HK-2 (cell line): ENCODE measurements at regions not wholly inside any gene's neighbourhood (a gene's known extent, or its start where the extent isn't known, plus 50 kb on each side); places are given as distances from the start of the nearest gene placed in this dataset.

Experiments used
- DNase-seq: peaks from one replicate; pipeline ENCODE4 v3.0.0-alpha.2; 2018; ENCODE audit not compliant: unreplicated experiment

DNA sequence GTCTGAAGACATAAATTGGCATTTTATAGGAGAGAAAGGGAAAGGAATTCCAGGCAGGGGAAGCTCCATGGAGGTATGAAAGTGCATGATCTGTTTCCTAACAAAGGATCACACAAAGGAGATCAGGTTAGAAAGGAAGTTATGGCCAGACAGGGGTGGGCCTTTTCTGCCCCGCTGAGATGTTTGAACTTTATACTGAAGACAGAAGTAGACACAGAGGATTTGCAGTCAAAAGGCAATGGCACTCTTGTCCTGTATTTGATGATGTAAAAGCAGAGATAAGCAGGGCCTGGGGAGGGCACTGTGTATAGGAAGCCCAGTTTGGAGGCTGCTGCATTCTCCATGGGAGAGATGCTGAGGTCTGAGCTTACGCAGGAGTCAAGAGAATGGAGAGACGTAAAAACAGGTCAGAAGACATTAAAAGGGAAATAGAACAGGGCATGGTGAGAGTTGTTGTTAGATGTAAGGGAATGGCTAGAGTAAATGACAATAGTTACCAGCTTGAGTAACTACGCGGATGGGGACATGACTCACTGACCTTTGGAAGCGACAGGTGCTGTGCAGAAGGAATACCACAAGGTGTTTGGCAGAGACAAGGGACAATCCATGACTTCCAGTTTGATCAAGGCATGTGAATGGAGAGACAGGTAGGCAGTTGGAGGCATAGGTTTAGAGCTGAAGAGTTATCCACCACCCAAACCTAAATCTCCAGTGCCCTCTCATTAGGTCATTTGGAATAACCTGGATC, 190.6 kb upstream of the SASH1 start:
- no peak for DNase-seq

DNA sequence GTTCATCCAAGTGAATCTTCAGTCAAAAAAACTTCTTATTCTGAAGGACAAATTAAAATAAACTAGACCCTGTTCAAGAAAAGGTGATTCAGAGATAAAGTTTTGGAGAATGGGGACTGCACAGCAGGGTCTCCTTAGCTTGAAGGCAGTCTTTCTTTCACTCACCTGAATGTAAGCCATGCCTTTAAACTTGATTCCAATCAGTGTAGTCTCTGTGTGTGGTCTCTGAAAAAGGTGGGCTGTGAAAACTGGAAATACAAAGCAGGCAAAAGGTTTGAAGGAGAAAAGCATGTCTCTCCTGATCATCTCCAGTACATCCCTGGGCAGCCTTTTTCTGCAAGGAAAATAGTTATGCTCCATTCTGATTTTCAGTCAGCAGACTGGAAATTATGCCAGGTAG, 188.0 kb upstream of the SASH1 start:
- no peak for DNase-seq

DNA sequence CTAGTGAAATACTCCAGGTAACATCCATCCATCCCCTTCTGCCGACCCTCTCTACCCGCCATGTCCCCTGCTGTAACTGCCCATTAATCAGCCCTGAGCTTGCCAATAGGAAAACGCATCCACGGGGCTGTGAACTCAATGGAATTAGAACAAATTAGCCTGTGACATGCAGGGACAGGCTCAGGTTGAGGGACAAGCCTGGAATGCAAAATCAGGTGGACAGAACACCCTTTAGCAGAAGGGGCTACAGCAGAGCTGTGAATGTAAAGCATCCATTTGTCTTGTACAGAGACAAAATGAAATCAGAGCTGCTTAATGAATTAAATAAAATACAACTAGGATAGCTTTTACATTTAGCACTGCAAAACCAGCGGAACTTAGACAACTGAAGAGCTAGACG, 187.3 kb upstream of the SASH1 start:
- no peak for DNase-seq

DNA sequence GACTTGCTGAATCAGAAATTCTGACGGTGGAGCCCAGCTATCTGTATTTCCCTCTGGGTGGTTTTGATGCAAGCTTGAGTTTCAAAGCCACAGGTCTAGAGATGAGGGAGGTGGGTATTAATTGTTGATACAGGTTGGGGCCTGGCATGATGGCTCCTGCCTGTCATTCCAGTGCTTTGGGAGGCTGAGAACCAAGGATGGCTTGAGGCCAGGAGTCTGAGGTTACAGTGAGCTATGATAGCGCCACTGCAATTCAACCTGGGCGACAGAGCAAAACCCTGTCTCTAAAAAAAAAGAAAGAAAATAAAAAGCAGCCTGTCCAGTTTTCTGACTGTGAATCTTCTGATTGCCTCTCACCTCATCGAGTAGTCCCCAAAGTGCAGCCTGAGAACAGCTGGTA, 184.8 kb upstream of the SASH1 start:
- no peak for DNase-seq

- no peak for DNase-seq
Observed at GRCh38 chr6:148164645-148165044, 178.0 kb upstream of the SASH1 start.

DNA sequence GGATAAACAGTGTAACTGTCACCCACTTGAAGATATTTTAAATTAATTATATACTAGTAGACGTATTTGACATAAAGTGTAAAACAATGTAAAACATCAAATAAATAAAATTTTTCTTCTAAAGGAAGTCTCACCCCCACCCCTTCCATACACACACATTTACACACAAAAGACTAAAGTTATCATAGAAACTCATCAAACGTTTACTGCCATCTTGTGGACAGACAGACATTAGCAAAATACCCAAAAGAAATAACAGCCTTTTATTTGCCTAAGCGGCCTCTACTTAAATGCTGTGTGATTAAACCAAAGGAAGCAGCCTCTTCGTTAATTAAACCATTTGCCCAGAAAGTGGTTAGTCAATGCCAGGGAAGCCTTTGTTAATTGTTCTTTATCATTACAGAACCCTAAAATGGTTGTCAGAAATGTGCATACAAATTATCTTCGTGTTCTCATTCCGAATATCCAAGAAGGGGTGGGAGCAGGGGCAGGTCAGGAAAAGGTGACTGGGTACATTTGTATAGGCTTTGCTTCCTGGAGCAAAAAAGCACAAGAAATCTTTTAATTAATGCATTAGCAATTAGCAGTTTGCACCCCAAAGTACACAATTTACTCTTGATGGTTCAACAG, 176.2 kb upstream of the SASH1 start:
- no peak for DNase-seq

- DNase-seq = no peak
Observed at GRCh38 chr6:148169706-148170105, 172.9 kb upstream of the SASH1 start.

DNA sequence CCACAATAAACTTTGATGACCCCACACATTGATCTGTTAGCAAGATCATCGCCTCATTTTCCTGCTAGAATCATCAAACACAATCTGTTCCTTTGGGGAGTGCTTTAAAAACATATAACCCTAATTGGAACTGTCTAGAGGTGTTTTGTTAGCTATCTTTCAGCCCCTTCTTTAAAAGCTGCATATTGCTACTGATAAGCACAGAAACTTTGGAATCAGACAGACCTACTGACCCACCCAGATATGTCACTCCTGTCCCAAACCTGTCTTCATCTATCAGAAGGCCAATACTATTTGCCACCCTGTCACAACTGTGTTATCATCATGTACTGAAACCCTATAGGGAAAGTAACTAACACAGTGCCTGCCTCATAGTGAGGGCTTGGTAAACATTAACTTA, 172.4 kb upstream of the SASH1 start:
- DNase-seq = no peak

DNA sequence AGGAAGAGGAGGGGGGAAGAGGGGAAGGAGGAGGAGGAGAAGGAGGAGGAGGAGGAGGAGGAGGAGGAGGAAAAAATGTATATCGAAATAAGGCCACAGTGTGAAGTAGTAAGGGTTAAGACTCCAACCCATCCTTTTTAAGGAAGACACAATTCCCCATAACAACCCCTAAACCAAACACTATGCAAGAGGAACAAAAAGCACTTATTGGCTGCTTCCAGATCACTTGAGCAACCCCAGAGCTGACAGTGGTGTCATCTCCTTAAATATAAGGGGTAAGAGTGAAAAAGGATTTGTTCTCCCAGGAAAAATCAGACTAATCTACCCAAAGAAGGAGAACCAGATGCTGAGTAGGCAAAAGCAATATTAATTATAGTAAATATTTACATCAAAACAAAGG, 169.1 kb upstream of the SASH1 start:
- DNase-seq = no peak

- DNase-seq = no peak
Observed at GRCh38 chr6:148175550-148176188, 167.0 kb upstream of the SASH1 start.

DNA sequence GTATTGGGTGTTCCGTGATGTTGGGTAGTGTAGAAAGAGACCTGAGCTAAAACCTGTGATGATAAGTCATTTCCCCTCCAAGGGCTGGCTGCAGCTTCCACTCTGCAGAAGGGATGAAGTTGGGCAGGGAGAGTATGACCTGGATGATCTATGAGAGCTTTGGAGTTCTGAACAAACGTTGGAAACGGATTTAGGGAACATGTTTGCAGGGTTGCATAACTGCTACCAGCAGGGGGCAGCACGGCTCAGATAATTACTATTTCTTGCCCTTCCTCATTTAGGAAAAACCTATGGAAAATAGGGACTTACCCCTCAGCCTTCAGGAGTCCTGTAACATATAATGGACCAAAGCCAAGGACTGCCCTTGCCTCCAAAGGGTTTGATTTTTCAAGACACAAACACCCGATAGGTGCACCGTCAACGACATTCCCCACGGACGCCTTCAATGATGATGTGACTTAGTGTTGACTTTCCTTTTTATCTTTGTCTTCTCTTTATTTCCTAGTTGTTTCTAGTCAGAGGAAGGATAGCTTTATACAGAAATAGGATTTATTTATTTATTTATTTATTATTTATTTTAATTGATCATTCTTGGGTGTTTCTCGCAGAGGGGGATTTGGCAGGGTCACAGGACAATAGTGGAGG, 164.9 kb upstream of the SASH1 start:
- DNase-seq = peak; percentile 49

DNA sequence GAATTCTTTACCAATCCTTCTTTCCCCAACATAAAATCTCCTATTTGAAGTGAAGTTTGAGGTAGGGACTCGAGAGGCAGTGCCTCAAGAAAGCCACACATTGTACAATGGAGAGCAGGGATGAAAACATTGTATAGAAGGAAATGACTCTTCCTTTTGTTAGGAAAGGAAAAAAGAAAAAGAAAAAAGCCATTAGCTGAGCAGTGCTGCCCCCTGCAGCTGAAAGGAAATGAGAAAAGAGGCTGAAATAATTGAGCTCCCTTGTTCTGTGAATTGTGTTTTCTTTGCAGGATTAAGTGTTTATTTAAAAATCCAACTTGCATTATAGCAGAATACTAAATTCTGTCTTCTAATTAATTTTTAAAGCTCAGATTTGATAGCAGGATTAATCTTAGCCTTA, 162.9 kb upstream of the SASH1 start:
- no peak for DNase-seq

GRCh38 chr6:148182378-148182777, 160.3 kb upstream of the SASH1 start:
- no peak for DNase-seq

DNA sequence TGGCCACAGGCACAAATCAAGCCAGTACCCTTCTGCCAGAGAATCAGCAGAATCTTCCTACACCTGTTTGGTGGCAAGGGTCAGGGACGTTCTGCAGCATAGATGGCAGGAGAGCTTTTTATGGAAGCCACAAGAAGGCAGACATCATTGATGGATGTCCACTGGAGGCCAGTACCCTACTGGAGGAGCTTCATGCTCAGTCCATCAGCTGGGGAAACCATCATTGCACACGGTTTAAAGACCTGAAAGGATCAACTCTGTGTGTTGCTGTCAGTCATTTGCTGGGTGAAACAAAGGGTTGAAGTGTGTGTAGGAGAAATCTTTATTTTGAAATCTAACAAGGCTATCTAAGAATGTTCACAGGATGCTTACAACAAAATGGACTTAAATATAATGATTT, 158.9 kb upstream of the SASH1 start:
- DNase-seq = no peak

DNA sequence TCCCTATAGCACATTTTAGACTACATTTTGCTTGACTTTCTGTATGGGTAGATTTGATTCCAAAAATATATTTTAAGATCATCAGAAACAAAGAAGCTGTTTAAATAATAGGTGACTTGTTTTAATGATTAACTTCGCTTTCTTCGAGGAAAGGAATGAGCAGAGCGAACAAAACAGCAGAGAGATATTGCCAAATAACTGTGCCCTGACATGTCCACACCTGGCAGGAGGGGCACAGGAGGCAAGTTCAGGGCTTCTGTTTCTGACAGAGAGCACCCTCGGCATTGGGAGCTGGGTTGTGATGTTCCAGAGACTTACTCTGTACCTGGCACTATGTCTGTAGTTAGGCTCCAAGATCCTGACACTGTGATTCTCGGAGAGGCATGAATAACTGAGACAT, 155.7 kb upstream of the SASH1 start:
- no peak for DNase-seq

DNA sequence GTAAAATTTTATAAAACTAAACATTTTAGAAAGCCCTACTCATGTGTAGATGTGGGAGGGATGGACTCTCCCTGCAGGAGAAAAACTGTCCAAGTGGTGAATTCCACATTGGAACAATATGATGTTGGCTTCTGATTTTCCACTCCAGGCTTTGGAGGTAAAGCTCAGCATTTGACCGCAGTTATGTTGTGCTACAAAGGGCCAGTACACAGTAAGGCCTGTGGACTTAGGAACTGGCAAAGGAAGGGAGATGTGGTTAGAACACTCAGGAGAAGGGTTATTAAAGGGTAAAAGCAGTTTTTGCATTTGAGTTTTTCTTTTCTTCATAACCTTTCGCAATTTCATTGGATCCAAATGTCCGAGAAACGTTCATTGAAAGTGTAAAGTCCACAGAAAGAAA, 150.3 kb upstream of the SASH1 start:
- no peak for DNase-seq

GRCh38 chr6:148193063-148193680, 149.5 kb upstream of the SASH1 start:
- no peak for DNase-seq

DNA sequence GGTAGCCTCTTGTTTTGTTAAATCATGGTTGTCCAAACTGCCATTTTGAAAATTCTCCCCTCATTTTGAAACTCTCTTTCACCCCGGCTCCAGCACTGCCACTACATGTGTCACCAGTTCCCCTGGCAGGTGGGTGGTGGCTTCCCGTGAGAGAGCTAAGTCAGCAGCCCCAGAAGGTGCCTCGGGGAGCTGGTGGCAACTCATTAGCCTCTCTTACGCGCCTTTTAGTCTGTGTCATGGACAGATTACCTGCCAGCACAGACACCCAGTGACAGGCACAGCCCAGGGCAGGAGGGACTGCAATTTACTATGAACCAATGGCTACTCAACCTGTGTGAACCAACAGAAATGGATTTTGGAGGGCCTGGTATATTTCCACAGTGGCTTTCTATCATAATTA, 147.1 kb upstream of the SASH1 start:
- DNase-seq = no peak

- no peak for DNase-seq
Observed at GRCh38 chr6:148199584-148199983, 143.1 kb upstream of the SASH1 start.

- no peak for DNase-seq
Observed at GRCh38 chr6:148200293-148200692, 142.3 kb upstream of the SASH1 start.

GRCh38 chr6:148200781-148201180, 141.9 kb upstream of the SASH1 start:
- DNase-seq = no peak

- DNase-seq = no peak
Observed at GRCh38 chr6:148203281-148203925, 139.2 kb upstream of the SASH1 start.
